ENCODE measurements at regions not wholly inside any gene's neighbourhood (a gene's known extent, or its start where the extent isn't known, plus 50 kb on each side); places are given as distances from the start of the nearest gene placed in this dataset.
"Not testable (repeated sequence)": the region's sequence is repeated elsewhere in the genome, so short reads cannot be mapped to it uniquely, and the experiment has no call there.

DNA sequence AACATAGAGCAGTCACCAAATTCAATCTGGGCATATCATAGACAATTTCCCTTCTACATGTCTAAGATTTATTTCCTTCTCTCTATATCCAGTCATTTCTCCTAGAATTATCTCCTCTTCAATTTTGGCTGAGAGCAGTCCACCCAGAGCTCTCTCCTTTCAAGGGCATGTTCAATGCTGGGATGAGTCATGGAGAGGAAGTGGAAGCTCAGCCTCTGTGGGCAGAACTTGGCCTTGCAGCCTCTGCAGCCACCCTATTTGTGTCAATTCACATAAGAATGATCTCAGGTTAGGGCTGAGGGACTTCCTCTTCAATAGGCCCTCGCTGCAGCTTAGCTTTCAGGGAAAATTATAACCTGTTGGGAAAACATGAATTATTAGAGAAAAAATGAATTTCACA lies 560.8 kb downstream of the POM121L12 start:
- peak; percentile 11 for DNase-seq

DNA sequence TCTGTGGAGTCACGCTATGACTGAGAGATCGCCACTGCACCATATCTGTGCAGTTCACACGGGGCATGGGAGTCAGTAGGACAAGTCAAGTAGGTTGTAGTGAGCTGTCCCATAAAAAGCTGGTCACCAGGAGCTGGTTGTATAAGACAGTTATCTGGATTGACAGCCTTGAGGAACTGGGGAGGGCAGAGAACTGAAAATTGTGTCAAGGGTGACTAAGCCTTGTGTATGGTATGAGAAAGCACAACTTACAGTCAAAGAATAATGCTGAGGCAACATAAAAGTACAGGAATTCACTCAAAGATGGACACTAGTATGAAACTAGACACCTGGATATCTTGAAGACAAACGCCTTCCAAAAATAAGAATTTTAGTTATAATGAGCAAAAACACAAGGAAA lies 564.9 kb downstream of the POM121L12 start:
- no peak for DNase-seq

DNA sequence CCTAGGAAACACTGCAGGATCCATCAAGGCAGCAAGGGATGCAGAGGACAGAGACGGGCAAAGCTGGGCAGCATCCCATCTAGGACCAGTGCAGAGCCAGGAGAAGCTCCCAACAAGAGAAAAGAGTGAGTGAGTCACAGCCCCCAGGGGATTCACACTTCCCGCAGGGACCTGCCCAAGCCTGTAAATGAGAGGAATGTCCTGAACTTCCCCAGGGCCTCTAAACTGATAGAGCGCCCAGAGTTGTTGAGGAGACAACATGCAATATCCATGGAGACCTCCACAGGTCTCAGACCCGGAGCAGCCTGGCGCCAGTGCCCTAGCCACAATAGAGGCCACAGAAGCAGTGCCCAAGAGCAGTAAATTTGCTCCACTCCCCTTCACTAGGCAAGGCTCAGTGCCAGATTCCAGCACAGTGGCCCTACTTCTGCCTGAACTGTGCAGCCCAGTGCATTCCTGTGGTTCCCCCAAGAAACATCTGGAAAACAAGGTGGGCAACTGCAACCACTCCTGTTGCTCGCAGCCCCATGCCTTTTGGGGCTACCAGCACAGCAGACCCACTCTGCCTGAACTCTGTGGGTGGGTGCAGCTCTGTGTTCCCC lies 567.5 kb downstream of the POM121L12 start:
- no peak for DNase-seq

DNA sequence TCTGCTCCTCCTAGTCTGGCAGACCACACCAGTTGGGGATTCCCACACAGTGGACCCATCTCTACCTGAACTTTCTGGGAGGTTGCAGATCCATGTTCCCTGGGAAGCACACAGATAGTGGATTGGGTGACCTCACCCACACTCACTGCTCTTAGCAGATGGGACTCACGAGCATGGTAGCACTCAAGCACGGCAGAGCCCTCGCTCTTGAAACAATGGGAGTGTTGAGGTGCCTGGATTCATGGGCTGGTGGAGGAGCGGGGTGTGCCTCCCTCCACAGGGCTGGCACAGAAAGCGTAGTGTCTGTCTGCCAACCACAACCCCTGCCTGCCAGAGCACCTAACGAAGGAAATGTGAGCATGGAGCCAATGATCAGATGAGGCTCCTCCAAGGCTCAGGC lies 568.0 kb downstream of the POM121L12 start:
- DNase-seq: no peak

DNA sequence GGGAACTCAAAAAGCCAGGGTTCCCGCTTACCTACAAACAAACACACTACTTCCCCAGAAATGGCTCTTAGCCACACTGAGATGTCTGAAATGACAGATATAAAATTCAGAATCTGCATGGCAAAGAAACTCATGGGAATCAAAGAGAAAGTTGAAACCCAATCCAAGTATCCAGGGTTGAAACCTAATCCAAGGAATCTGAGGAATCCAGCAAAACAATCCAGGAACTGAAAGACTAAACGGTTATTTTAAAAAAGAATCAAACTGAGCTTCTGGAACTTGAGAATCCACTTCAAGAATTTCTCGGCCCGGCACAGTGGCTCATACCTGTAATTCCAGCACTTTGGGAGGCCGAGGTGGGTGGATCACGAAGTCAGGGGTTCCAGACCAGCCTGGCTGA lies 568.8 kb downstream of the POM121L12 start:
- DNase-seq: no peak

DNA sequence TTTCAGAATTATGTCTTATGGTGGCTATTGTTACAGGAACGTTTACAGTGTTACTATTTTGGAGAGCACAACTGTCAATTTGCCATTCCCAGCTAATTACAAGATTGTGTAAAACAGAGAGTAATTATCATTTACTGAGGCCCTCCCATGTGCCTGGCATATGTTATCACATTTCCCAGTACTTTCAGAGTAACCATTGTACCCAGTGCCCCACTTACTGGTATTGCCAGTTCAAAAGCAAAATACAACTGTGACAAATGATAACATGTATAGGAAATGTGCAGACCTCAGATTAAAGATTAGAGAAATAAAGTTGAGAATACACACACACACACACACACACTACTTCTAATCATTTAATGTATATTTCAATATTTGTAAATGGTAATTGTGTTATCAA lies 572.5 kb downstream of the POM121L12 start:
- DNase-seq: no peak

DNA sequence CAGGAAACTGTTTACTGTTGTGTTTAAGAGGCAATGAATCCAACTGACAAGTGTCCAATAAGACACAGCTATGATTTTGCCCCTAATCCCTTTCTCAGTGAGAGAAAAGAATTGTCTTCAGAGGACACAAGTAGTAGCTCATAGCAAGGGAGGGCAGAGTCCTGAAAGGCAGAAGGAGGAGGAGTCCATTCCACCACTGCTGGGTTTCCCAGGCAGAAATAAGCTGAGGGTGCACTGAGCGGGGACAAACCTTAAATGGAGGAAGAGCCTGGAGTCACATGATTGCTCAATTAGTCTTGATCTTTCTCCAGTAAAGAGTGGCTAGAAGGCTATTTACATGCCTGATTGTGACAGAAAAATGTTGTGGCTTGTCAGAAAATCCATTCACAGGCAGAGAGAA lies 573.8 kb downstream of the POM121L12 start:
- DNase-seq: no peak

DNA sequence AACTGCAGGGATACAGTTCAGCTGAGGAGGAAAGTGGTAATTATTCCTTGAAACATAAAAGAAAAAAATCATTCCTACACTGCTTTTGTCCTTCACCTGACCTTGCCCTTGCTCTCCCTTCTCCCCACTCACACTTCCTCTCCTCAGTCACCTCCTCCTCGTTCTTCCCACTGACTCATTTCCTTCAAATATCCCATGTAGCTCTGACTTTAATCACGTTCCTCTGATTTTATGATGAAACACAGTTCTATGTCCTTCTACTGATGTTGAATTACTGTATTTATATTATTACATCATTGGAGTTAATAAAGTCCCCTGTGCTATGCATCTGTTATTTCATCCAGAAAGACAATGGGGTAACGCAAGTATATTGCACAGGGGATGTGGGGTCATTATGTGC lies 575.6 kb downstream of the POM121L12 start:
- DNase-seq: no peak

DNA sequence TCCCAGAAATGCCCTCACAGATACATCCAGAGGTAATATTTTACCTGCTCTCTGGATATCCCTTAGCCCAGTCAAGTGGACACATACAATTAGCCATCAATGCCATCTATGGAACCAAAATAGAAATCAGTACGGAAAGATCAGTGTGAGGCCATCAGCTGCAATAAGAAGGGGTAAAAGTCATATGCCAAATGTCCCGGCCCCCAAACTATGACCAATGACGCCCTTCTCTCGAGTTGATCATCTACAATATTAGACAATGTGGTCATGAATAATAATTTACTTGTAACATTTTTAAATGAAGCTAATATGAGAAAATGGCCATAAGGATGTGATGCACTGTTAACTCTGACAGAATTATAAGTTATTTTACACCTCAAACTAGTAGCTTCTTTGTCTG lies 588.9 kb downstream of the POM121L12 start:
- DNase-seq: no peak

DNA sequence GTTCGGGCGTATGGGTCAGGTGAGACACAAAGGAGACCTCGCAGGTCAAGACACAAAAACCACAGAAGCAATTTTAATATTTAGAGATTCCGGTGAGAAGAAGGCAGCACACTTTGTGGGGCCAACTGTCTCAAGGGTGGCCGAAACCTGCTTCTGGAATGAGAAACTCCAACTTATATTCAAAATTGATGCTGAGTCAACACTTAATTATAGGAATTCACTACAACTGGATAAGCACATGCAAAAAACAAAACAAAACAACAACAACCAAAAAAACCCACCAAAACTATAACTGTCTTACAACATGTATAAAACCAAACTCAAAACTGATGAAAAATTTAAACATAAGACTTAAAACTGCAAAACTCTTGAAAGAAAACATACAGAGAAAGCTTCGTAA lies 593.3 kb downstream of the POM121L12 start:
- DNase-seq: no peak

DNA sequence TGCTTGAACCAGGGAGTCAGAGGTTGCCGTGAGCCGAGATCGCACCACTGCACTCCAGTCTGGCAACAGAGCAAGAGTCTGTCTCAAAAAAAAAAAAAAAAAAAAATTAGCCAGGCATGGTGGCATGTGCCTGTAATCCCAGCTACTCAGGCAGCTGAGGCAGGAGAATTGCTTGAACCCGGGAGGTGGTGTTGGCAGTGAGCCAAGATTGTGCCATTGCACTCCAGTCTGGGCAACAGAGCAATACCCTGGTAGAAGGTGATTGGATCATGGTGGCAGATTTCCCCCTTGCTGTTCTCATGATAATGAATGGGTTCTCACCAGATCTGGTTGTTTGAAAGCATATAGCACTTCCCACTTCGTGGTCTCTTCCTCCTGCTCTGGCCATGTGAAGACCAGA lies 599.8 kb downstream of the POM121L12 start:
- DNase-seq: not testable (repeated sequence)

DNA sequence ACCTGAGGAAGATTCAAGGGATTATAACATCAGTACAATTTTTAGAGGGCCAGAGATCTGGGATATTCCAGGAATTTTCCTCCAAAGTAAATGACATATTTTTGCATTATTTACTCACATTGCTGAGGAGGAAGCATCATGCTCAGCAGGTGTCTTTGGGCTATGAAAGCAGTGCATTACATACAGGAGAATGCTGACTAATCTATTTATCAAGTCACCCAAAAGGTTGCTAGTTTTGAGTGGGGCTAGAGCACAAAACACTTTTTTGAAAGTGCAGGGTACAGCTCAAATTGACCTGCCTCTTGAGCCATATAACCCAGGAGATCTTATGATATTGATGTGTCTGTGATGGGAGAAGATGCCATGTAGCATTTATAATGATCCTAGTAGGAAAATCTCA lies 603.1 kb downstream of the POM121L12 start:
- no peak for DNase-seq

DNA sequence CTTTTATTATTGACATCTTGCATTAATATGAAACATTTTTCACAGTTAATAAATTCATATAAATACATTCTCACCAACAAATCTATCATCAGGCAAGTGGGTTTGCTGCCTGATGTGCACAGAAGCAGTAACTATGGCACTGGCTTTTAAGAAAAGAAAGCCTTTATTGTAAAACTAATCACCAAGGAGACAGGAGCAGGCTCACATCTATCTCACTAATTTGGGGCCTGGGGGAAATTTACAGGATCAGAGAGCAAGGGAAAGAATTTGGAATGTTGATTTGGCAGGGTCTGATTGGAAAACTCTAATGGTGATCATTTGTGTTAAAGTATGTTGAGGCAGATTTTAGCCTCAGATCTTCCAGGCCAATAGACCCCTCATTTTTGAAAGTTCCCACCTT lies 605.7 kb downstream of the POM121L12 start:
- DNase-seq: no peak

DNA sequence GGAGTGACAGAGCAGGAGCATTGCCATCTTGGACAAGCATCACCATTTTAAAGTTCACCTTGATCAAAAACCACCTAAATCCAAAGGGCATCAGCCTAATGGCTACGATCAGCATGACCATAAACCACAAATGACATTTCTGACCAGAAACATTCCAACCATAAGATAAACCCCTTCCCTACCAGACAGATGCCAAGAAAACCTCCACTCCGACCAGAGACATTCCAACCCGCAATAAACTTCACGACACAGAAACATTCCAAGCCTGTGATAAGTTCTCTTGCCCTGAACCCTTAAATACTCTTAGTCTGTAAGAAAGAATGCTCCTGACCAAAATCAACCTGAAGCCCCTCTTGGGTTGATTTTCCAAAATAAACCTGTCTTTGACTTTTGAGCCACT lies 606.9 kb downstream of the POM121L12 start:
- no peak for DNase-seq

DNA sequence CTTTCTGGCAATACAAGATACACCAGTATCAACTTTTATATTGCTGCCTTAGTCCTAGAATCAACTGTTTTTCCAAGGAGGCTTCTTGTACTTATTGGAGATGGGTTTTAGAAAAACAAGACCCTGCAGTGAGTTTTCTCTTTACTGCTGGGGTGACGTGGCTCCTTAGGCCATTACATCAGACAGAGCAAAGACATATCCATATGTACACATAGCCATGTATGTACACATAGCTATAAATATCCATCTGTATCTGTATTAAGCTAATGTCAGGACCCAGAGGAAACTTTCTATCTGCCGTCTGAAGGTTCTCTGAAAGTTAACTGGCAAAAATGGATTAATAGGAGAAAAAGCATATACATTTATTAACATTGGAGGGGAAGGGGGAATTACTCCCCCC lies 607.4 kb downstream of the POM121L12 start:
- DNase-seq: no peak

DNA sequence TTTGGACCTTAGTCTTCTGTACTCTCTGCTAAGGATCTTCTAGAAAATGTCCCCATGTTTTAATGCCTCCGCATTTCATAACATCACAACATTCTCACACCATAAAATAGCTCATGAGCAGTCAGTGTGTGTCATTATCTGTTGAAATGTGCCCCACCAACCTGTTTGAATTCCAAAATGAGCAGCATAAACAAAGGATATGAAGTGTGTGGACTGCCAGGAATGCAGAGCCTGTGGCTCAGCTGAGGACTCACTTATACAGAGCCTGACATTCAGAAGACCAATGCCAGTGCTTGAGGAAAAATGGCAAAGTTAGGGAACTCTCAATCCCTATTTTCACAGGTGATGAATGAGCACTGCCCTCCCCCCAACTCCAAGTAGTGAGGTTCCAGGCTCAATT lies 621.4 kb downstream of the POM121L12 start:
- DNase-seq: no peak

DNA sequence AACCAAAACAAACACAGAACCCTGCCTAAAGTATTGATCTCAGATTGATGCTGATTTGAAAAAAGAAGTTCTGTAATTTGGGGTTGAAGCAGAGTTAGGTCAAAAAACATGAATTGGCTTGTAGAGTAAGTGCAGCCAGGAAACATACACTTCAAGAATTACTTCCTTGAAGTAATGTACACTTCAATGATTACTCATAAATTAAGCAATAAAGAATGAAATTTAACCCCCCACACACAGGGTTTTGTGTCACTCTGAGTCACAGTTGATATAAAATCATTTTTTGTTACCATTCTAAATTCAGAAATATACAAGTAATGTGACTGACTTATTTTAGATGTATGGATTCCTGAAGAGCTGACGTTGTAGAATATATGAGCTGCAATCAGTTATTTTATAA lies 622.2 kb downstream of the POM121L12 start:
- DNase-seq: no peak

DNA sequence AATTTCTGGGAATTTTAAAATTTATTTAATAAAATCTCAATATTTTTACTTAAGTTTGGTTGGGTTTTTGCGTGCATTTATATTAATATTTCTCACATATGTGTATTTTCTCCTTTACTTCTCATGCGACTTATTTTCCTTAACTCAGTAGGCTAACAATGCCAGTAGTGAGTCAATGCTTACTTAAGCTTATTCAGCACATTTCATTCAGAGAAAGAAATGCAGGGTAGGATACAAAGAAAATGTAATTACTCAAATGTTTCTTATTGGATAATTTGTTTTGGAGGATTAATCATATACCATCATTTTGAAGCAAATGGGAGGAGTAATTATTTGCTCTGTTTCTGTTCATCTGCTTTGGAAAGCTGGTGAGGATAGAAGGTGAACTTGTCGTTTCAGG lies 623.5 kb downstream of the POM121L12 start:
- DNase-seq: no peak

DNA sequence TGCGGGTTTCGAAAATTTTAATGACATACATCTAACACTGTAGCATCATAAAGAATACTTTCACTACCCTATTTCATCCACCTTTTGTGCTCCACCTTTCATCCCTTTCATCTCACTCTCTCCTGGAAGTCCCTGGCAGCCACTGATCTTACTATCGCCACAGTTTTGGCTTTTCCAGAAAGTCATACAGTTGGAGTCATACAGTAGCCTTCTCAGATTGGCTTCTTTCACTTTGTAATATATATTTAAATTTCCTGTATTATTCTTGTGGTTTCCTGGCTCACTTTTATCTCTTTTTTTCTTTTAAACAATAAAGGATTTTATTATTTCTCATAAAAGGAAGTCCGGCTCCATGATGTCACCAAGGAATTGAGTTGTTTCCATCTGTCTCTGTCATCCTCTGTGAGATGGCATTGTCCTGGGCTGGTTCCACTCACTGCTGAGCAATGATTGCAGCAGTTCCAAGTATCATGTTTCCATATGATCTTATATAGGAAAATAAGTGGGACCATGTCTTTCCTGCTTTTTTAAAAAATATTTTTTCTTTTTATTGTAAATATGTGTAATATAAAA lies 626.3 kb downstream of the POM121L12 start:
- DNase-seq: no peak

DNA sequence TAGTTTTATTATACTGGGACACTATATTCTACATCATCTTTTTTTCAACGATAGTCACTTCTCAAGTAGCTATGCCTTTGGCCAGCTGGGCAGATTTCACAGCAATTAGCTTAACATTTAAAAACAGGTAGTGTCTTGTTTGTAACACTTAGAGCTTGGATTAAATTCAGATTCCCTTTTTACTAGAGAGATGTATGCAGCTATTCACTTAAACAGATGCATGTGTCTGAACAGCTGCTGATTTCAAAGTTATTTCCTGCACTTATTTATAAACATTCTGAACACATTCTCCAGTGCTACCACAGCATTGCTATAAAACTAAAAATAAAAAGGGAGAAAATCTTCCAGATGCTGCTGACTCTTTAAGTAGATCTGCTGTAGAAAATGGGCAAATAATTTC lies 637.2 kb downstream of the POM121L12 start:
- DNase-seq: no peak

DNA sequence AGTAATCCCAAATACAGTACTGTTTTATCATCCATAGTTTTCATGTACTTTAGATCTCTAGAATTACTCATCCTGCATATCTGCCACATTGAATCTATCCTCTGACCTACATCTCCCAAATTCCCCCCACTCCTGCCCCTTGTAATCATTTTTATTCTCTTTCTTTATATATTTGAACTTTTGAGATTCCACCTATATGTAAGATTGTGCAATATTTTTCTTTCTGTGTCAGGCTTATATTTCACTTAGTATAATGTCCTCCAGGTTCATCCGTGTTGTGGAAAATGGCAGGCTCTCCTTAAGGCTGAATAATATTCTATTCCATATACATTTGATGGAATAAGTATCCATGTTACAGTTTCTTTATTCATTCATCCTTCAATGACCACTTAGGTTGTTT lies 640.4 kb downstream of the POM121L12 start:
- DNase-seq: no peak

DNA sequence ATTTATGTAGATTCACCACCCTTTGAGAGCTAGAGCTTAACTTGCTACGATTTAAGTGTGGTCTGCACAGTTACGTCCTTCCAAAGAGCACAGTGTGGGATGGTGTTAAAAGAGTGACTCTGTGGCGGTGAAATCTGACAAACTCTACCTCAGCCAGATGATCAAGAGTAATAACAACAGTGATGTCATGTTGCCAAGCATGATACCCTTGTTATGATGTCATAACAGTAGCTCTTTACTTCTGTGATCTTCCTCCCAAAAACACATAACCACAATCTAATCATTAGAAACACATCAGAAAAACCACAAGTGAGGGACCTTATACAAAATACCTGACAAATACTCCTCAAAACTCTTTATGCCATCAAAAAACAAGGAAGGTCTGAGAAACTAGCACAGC lies 649.3 kb downstream of the POM121L12 start:
- no peak for DNase-seq

DNA sequence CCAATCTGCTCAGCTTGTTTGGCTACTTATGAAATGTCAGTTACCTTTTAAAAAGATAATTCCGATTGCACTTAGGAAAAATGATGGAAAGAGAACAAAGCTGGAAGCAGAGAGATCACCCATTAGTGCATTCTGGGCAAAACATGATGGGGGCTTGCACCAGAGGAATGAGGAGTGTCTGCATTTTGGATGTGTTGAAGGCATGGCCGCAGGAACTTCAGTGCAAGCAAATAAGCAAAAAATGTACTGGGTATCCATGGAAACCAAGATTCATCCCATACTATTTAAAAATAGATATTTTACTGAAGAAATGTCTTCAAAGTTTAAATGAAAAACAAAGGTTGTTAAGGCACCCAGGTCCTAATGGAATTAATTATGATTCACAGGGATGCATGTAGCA lies 655.0 kb downstream of the POM121L12 start:
- DNase-seq: no peak

DNA sequence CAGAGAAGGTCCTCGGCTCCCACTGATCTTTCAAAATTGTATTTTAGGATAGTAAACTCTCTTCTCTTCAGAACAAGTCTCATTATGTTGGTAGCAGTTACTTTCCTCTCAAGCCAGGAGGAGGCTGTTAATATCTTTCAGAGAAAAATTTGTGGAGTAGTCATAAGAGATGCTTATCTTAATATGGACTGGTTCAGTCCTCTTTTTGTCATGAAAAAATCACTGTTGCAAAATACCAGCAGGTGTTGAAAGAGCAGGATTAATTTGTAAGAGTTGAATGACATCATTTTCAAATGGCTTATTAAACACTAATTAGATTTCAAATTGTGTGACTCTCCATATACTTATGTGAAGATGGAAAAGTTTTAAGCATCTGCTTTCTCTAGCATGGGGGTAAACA lies 662.5 kb downstream of the POM121L12 start:
- DNase-seq: no peak

DNA sequence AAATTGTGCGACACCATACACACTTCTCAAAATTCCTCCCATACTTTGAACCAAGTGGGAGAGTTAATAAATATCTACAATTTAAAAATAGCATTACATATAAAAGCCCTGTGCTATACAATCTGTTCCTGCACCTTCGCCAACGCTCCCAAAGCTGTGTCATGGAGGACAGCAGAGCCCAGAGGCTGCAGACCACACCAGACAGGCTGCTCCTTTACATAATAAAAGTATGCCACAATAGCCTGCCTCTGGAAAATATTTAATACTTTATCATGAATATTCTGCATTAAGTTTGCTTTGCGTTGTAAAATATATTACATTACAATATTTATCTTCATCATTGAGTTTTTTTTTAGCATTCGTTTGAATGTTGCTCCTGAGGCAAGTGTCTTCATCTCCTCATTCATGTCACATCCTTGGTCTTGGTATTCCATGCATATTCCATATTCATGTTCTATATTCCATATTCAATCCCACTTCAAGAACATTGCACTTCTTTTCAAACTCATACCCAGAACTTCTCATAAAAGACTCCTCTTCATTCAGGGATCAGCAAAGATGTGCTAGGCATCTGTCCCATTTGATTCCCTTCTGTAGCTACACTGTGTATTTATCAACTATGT lies 663.9 kb downstream of the POM121L12 start:
- DNase-seq: no peak

Data from NCI-H2029 treated with DMSO at 0.1 percent for 48 hours (cell line).